DND-41 (cell line): ENCODE measurements at regions not wholly inside any gene's neighbourhood (a gene's known extent, or its start where the extent isn't known, plus 50 kb on each side); places are given as distances from the start of the nearest gene placed in this dataset.
"Not testable (repeated sequence)": the region's sequence is repeated elsewhere in the genome, so short reads cannot be mapped to it uniquely, and the experiment has no call there.

Experiments
- ATAC-seq: fragments of 200-7000 bp; cut with Tn5 transposase; 3 replicates; pipeline ENCODE4 v1.9.1; 2021; ENCODE audit warnings: low read depth; ENCODE audit not compliant: insufficient read depth
- DNase-seq: peaks from one replicate; pipeline ENCODE4 v3.0.0-alpha.2; 2020
- H2AFZ ChIP-seq: 2 replicates; pipeline ENCODE4 v1.6.0; 2012; ENCODE audit warnings: low read depth, low read length
- H3K27ac ChIP-seq: 2 replicates; pipeline ENCODE4 v1.5.1; 2012; ENCODE audit warnings: low read length, inconsistent platforms
- H3K27me3 ChIP-seq: fragments of 200-600 bp; sonication (generic); 2 replicates; pipeline ENCODE4 v1.6.0; 2012; ENCODE audit warnings: low read length, mild to moderate bottlenecking, inconsistent platforms; ENCODE audit not compliant: insufficient read depth, poor library complexity
- H3K36me3 ChIP-seq: 2 replicates; pipeline ENCODE4 v1.5.1; 2012; ENCODE audit warnings: low read length, inconsistent platforms; ENCODE audit not compliant: insufficient read depth
- H3K4me1 ChIP-seq: 2 replicates; pipeline ENCODE4 v1.5.1; 2012; ENCODE audit warnings: mild to moderate bottlenecking, low read length; ENCODE audit not compliant: insufficient read depth
- H3K4me2 ChIP-seq: 2 replicates; pipeline ENCODE4 v1.6.0; 2012; ENCODE audit warnings: mild to moderate bottlenecking, moderate library complexity, low read length, inconsistent platforms; ENCODE audit not compliant: insufficient read depth
- H3K4me3 ChIP-seq, 2 experiments: fragments of 200-600 bp in 1 of 2; shearing (Covaris generic) in 1 of 2; 2 replicates each; pipeline ENCODE4 v1.5.1; 2012 to 2016; ENCODE audit warnings: inconsistent platforms in 2 of 2, low read length in 2 of 2, mild to moderate bottlenecking in 2 of 2, low read depth in 1 of 2, moderate library complexity in 1 of 2
- H3K79me2 ChIP-seq: 2 replicates; pipeline ENCODE4 v1.6.0; 2012; ENCODE audit warnings: low read length, inconsistent platforms; ENCODE audit not compliant: insufficient read depth
- H3K9ac ChIP-seq: 2 replicates; pipeline ENCODE4 v1.6.0; 2012; ENCODE audit warnings: low read depth, mild to moderate bottlenecking, inconsistent platforms, low read length, moderate library complexity
- H3K9me3 ChIP-seq: 2 replicates; pipeline ENCODE4 v1.5.1; 2012; ENCODE audit warnings: low read length, moderate library complexity, mild to moderate bottlenecking, inconsistent platforms; ENCODE audit not compliant: insufficient read depth, severe bottlenecking
- H4K20me1 ChIP-seq: 2 replicates; pipeline ENCODE4 v1.6.0; 2012; ENCODE audit warnings: low read length; ENCODE audit not compliant: insufficient read depth
- CTCF ChIP-seq: IDR thresholded peaks from 2 replicates; pipeline ENCODE4 v1.5.1; 2012; ENCODE audit warnings: borderline replicate concordance, low read length, moderate library complexity, mild to moderate bottlenecking; ENCODE audit not compliant: poor library complexity, severe bottlenecking; ENCODE audit errors: extremely low read depth
- EZH2 ChIP-seq: IDR thresholded peaks from 3 replicates; pipeline ENCODE4 v1.6.1; 2012; ENCODE audit warnings: borderline replicate concordance, low read depth, mild to moderate bottlenecking, moderate library complexity, low read length, inconsistent platforms; ENCODE audit not compliant: severe bottlenecking

- no peaks in the 10 kb centered on the region for H3K79me2 ChIP-seq
- no peak overlapping the region for H3K9ac ChIP-seq
- H3K4me3 ChIP-seq, result no peak overlapping the region
- ATAC-seq (no peak), DNase-seq (no peak)
- H3K27ac ChIP-seq, result no peak overlapping the region
- H3K27me3 ChIP-seq, result no peaks in the 10 kb centered on the region
- H4K20me1 ChIP-seq, result no peaks in the 10 kb centered on the region
- H3K9me3 ChIP-seq, result no peaks in the 10 kb centered on the region
- no peaks in the 10 kb centered on the region for H3K4me1 ChIP-seq
- no peaks in the 10 kb centered on the region for H3K36me3 ChIP-seq
- no peak overlapping the region for H3K4me2 ChIP-seq
- no peak overlapping the region for H2AFZ ChIP-seq
- TF ChIP-seq CTCF (no peak), EZH2 (no peak)
Observed at GRCh38 chr4:175330236-175330635, 412.1 kb downstream of the ADAM29 start.

GRCh38 chr4:175330652-175331051 is 412.5 kb downstream of the ADAM29 start:
- H3K27ac ChIP-seq, result no peak overlapping the region
- ATAC-seq (no peak), DNase-seq (no peak)

DNA sequence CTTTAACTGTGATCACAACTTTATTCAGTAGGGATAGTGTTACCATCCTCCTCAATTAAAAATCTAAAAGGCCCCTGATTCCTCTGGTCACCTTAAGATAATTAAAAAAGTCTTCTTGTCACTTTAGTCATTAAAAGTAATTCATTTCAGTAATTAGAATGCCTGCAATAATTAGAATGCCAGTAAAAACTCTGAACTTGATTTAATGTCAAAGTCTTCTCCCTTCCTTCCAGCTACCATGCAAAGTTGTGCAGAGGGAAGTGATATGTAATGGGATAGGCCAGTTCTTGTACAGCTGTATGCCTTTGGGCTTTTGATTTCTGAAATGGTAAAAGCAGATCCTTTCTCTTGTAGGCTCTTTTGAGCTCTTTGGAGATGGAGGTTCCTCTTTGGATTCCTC is 417.2 kb downstream of the ADAM29 start:
- Histone ChIP-seq H4K20me1 (no peaks in the 10 kb centered on the region), H3K9ac (no peak overlapping the region), H3K27me3 (no peaks in the 10 kb centered on the region), H3K27ac (no peak overlapping the region), H3K36me3 (no peaks in the 10 kb centered on the region), H3K4me1 (no peaks in the 10 kb centered on the region), H3K9me3 (no peaks in the 10 kb centered on the region), H3K4me2 (no peak overlapping the region), H2AFZ (no peak overlapping the region), H3K79me2 (no peaks in the 10 kb centered on the region), H3K4me3 (no peak overlapping the region)
- ATAC-seq (no peak), DNase-seq (no peak)
- TF ChIP-seq EZH2 (no peak), CTCF (no peak)

More at GRCh38 chr4:175330652-175331051, 412.5 kb downstream of the ADAM29 start:
- TF ChIP-seq EZH2 (no peak), CTCF (no peak)
- no peaks in the 10 kb centered on the region for H3K36me3 ChIP-seq
- H2AFZ ChIP-seq, result no peak overlapping the region
- H4K20me1 ChIP-seq, result no peaks in the 10 kb centered on the region
- H3K4me1 ChIP-seq, result no peaks in the 10 kb centered on the region
- H3K9ac ChIP-seq, result no peak overlapping the region
- no peaks in the 10 kb centered on the region for H3K9me3 ChIP-seq
- no peaks in the 10 kb centered on the region for H3K79me2 ChIP-seq
- no peak overlapping the region for H3K4me2 ChIP-seq
- no peaks in the 10 kb centered on the region for H3K27me3 ChIP-seq
- H3K4me3 ChIP-seq, result no peak overlapping the region

DNA sequence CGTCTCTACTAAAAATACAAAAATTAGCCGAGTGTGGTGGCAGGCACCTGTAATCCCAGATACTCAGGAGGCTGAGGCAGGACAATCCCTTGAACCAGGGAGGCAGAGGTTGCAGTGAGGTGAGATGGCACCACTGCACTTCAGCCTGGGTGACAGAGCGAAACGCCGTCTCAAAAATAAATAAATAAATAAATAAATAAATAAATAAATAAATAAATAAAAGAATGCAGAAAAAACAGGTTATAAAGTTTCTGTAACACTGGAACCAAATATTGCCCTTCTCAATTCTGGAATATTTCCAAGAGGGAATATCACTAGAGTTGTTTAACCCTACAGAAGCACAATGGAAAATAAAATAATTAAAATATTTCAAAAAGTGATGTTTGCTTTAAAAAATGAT is 418.4 kb downstream of the ADAM29 start:
- H3K9ac ChIP-seq, H3K4me1 ChIP-seq, DNase-seq, H3K27me3 ChIP-seq, H2AFZ ChIP-seq, H3K36me3 ChIP-seq, H3K27ac ChIP-seq, H4K20me1 ChIP-seq, ATAC-seq, H3K9me3 ChIP-seq, H3K4me2 ChIP-seq, H3K4me3 ChIP-seq, H3K79me2 ChIP-seq: not testable (repeated sequence)
